GM19467 (cell line): ENCODE measurements at regions not wholly inside any gene's neighbourhood (a gene's known extent, or its start where the extent isn't known, plus 50 kb on each side); places are given as distances from the start of the nearest gene placed in this dataset.

Source experiments
- ATAC-seq: cut with Tn5 transposase; IDR thresholded peaks from one replicate; pipeline ENCODE4 v1.9.1; 2021; ENCODE audit warnings: mild to moderate bottlenecking, moderate library complexity; ENCODE audit not compliant: unreplicated experiment

- no peak for ATAC-seq
These were observed 882.6 kb downstream of the LTN1 start for GRCh38 chr21:28110074-28110473.

- ATAC-seq, result no peak
These were observed 886.2 kb downstream of the LTN1 start for GRCh38 chr21:28106370-28106890.

- no peak for ATAC-seq
These were observed 888.3 kb downstream of the LTN1 start for GRCh38 chr21:28104346-28104745.

- no peak for ATAC-seq
These were observed 892.3 kb downstream of the LTN1 start for GRCh38 chr21:28100366-28100765.

GRCh38 chr21:28099001-28099705 is 893.5 kb downstream of the LTN1 start:
- ATAC-seq, result no peak

GRCh38 chr21:28091466-28091865 is 901.2 kb downstream of the LTN1 start:
- no peak for ATAC-seq

- ATAC-seq, result no peak
These were observed 902.1 kb downstream of the LTN1 start for GRCh38 chr21:28090546-28090945.

GRCh38 chr21:28089599-28090441 is 902.9 kb downstream of the LTN1 start:
- no peak for ATAC-seq

GRCh38 chr21:28086861-28087581 is 905.7 kb downstream of the LTN1 start:
- ATAC-seq, result no peak

GRCh38 chr21:28084951-28085350 is 907.7 kb downstream of the LTN1 start:
- no peak for ATAC-seq

GRCh38 chr21:28083350-28083749 is 909.3 kb downstream of the LTN1 start:
- no peak for ATAC-seq

- no peak for ATAC-seq
These were observed 914.6 kb downstream of the LTN1 start for GRCh38 chr21:28078126-28078525.

GRCh38 chr21:28074676-28075075 is 918.0 kb downstream of the LTN1 start:
- ATAC-seq, result no peak

GRCh38 chr21:28072601-28073000 is 920.1 kb downstream of the LTN1 start:
- no peak for ATAC-seq

- no peak for ATAC-seq
These were observed 923.2 kb downstream of the LTN1 start for GRCh38 chr21:28069450-28069923.

- no peak for ATAC-seq
These were observed 924.0 kb downstream of the LTN1 start for GRCh38 chr21:28068455-28069358.

GRCh38 chr21:28066596-28067387 is 925.9 kb downstream of the LTN1 start:
- no peak for ATAC-seq

- ATAC-seq, result no peak
These were observed 926.6 kb downstream of the LTN1 start for GRCh38 chr21:28066076-28066475.
